Epithelial cell of prostate (primary cell): ENCODE measurements at regions not wholly inside any gene's neighbourhood (a gene's known extent, or its start where the extent isn't known, plus 50 kb on each side); places are given as distances from the start of the nearest gene placed in this dataset.
"Not testable (repeated sequence)": the region's sequence is repeated elsewhere in the genome, so short reads cannot be mapped to it uniquely, and the experiment has no call there.

ENCODE experiments used
- DNase-seq: peaks from one replicate; pipeline ENCODE4 v3.0.0-alpha.2; 2011; ENCODE audit warnings: low read depth, low spot score
- H3K27ac ChIP-seq: fragments of 450-650 bp; 2 replicates; pipeline ENCODE4 v1.5.1; 2017; ENCODE audit warnings: mild to moderate bottlenecking

- H3K27ac ChIP-seq = no peak overlapping the region
- DNase-seq = no peak
These were observed 85.5 kb upstream of the HNF1B start for GRCh38 chr17:37830151-37830993.

GRCh38 chr17:37829592-37830123 lies 84.8 kb upstream of the HNF1B start:
- no peak overlapping the region for H3K27ac ChIP-seq
- DNase-seq = no peak

- no peak for DNase-seq
- H3K27ac ChIP-seq = no peak overlapping the region
These were observed 83.8 kb upstream of the HNF1B start for GRCh38 chr17:37828651-37829124.

- no peak for DNase-seq
- H3K27ac ChIP-seq = no peak overlapping the region
These were observed 83.2 kb upstream of the HNF1B start for GRCh38 chr17:37827905-37828650.

GRCh38 chr17:37826497-37827430 lies 81.9 kb upstream of the HNF1B start:
- H3K27ac ChIP-seq = no peak overlapping the region
- no peak for DNase-seq

GRCh38 chr17:37825851-37826250 lies 81.0 kb upstream of the HNF1B start:
- no peak for DNase-seq
- no peak overlapping the region for H3K27ac ChIP-seq

- DNase-seq = peak; percentile 60
- H3K27ac ChIP-seq = peak overlapping the region; percentile 46
These were observed 80.0 kb upstream of the HNF1B start for GRCh38 chr17:37824534-37825485.

GRCh38 chr17:37823996-37824395 lies 79.1 kb upstream of the HNF1B start:
- H3K27ac ChIP-seq = peak overlapping the region; percentile 46
- no peak for DNase-seq

GRCh38 chr17:37820995-37821713 lies 76.3 kb upstream of the HNF1B start:
- DNase-seq = no peak
- H3K27ac ChIP-seq = no peak overlapping the region

- H3K27ac ChIP-seq = no peak overlapping the region
- no peak for DNase-seq
These were observed 75.6 kb upstream of the HNF1B start for GRCh38 chr17:37820313-37820994.

- peak; percentile 83 for DNase-seq
- H3K27ac ChIP-seq = no peak overlapping the region
These were observed 73.8 kb upstream of the HNF1B start for GRCh38 chr17:37818689-37819088.

GRCh38 chr17:37816950-37817349 lies 72.1 kb upstream of the HNF1B start:
- H3K27ac ChIP-seq = no peak overlapping the region
- DNase-seq = no peak

- no peak for DNase-seq
- no peak overlapping the region for H3K27ac ChIP-seq
These were observed 70.7 kb upstream of the HNF1B start for GRCh38 chr17:37815536-37815935.

- DNase-seq = no peak
- no peak overlapping the region for H3K27ac ChIP-seq
These were observed 68.9 kb upstream of the HNF1B start for GRCh38 chr17:37813751-37814150.

GRCh38 chr17:37808846-37809245 lies 64.0 kb upstream of the HNF1B start:
- H3K27ac ChIP-seq, DNase-seq: not testable (repeated sequence)

GRCh38 chr17:37802712-37803416 lies 58.0 kb upstream of the HNF1B start:
- no peak for DNase-seq
- H3K27ac ChIP-seq = no peak overlapping the region

GRCh38 chr17:37802061-37802595 lies 57.3 kb upstream of the HNF1B start:
- no peak for DNase-seq

More at GRCh38 chr17:37802061-37802595, 57.3 kb upstream of the HNF1B start:
- no peak overlapping the region for H3K27ac ChIP-seq
